ENCODE measurements at regions not wholly inside any gene's neighbourhood (a gene's known extent, or its start where the extent isn't known, plus 50 kb on each side); places are given as distances from the start of the nearest gene placed in this dataset.

DNA sequence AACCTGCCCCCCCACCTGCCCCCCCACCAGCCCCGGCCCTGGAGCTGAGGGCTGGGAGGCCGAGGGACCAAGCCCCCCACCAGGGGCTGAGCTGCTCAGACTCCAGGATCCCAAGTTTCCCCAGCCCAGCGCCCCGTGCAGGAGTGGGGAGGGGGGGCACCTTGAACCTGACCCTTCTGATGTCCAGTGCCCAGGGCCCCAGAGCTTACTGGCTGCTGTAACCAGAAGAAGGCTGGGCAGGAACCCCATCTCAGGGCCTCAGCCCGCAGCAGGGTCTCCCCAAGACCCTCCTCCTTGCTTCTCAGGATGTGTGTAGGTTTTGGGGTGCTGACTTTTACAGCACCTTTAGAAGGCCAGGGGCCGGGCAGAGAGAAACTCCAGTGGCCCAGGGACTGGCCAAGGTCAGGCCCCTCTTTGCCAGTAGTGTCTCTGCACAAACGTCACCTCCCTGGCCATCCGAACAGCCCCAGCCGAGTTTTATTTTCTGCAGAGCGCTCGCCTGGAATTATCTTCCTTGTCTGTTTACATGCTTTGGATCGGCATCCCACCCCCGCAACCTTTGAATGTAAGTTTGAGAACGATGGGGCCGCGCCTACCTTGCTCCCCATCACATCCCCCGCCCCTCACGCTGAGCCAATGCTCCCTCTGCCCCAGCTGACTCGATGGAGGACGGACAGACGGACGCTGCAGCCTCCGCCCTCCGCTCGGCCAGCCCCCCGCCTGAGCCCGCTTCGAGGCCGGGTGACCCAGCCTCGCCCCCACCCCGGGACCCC lies 70.1 kb upstream of the CASZ1 start:
- ATAC-seq (peak; percentile 9), DNase-seq (peak in 1 of 4 donors; percentile 12)
- Histone ChIP-seq H3K27me3 (no peaks in the 10 kb centered on the region), H3K4me3 (no peak overlapping the region), H3K4me1 (peaks cover 12% of the 10 kb centered on the region), H3K36me3 (replicated peaks in 1 of 2; ENCODE audit: insufficient read depth in 1 of 2, low read depth in 2 of 2) (no peaks in the 10 kb centered on the region), H3K9me3 (no peaks in the 10 kb centered on the region), H3K27ac (no peak overlapping the region)
- TF ChIP-seq POLR2A (IDR thresholded peaks at IDR 0.05), result no peak
- TF ChIP-seq, protein P1, sequence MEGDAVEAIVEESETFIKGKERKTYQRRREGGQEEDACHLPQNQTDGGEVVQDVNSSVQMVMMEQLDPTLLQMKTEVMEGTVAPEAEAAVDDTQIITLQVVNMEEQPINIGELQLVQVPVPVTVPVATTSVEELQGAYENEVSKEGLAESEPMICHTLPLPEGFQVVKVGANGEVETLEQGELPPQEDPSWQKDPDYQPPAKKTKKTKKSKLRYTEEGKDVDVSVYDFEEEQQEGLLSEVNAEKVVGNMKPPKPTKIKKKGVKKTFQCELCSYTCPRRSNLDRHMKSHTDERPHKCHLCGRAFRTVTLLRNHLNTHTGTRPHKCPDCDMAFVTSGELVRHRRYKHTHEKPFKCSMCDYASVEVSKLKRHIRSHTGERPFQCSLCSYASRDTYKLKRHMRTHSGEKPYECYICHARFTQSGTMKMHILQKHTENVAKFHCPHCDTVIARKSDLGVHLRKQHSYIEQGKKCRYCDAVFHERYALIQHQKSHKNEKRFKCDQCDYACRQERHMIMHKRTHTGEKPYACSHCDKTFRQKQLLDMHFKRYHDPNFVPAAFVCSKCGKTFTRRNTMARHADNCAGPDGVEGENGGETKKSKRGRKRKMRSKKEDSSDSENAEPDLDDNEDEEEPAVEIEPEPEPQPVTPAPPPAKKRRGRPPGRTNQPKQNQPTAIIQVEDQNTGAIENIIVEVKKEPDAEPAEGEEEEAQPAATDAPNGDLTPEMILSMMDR (IDR thresholded peaks at IDR 0.05), result no peak
- WGBS, 2 donors, result 8 to 17% methylated on average over 13 to 29 of the region's 31 CpGs
- intact Hi-C loops (cut with DNase I), result loop anchor here (5.0 kb wide), 1 partner anchor 179 kb away; no protein-coding TSS in a partner anchor

DNA sequence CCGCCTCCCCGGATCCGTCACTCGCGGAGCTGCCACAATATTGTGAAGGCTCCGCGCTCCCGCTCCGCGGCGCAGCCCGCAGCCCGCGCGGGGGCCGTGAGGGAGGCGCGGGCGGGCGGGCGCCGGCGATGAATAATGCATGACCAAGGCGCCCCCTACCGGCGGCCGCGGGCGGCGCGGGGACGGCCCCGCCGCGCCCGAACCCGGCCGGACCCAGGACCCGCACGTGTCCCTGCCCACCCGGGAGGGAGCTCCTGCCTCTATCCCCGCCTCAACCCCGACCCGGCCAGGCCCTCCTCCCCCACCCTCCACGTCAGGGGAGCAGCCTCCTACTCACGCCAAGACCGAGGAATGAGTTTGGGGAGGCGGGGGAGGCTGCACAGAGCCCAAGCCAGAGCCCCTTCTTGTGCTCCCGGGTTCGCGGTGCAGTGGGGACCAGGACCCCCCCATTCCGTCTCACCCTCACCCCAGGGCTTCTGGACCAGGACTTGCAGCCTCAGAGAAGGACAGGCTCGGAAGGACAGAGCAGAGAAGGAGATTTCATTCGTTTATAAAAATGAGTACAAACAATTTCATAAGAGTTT lies 70.8 kb upstream of the CASZ1 start:
- peak; percentile 45 to 75 (median 60) for DNase-seq
- Histone ChIP-seq H3K9me3 (no peaks in the 10 kb centered on the region), H3K27me3 (no peaks in the 10 kb centered on the region), H3K4me3 (no peak overlapping the region), H3K27ac (no peak overlapping the region), H3K36me3 (replicated peaks in 1 of 2; ENCODE audit: insufficient read depth in 1 of 2, low read depth in 2 of 2) (no peaks in the 10 kb centered on the region), H3K4me1 (peaks cover 12% of the 10 kb centered on the region)
- intact Hi-C loops (cut with DNase I), result loop anchor here (5.0 kb wide), 1 partner anchor 180 kb away; no protein-coding TSS in a partner anchor
- peak; percentile 81 for ATAC-seq
- WGBS, 2 donors, result 2 to 8% methylated on average over 9 to 52 of the region's 54 CpGs
- TF ChIP-seq POLR2A (IDR thresholded peaks at IDR 0.05), result no peak
- TF ChIP-seq, protein P1 (IDR thresholded peaks at IDR 0.05), result peak in 6 of 7 experiments; percentile 20 to 98 (median 89)

DNA sequence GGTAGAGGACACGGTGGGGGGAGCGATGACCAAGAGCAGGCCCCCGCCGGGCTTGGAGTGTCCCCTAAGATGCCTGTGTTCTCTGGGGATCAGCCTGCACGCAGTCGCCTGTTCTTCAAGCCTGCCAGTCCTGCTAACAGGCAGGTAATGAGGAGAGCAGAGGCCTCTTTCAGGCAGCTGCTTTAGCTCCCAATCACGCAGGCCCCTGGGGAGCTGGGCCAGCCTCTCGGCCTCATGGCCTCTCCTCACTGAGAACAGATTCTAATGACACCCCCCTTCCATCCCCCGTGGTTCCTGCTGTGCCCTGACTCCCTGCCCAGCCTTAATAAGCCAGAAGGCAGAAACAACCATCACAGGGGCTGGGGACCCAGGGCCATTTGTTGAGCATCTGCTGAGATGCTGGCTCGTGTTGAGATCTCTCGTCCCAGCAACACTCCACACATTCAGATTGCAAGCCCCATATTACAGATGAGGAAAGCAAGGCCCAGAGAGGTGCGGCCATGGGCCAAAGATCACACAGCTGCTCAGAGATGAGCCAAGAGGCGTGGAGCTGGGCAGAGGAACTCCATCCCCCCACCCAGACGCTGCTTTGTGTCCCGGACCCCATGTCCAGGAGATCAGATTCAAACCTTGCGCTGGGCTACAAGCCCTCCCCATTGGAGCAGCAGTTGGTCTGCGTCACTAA lies 71.6 kb upstream of the CASZ1 start:
- no peaks in the 10 kb centered on the region for H3K27me3 ChIP-seq
- TF ChIP-seq, protein P1 (IDR thresholded peaks at IDR 0.05), result no peak
- TF ChIP-seq POLR2A (IDR thresholded peaks at IDR 0.05), result no peak
- no peaks in the 10 kb centered on the region for H3K36me3 ChIP-seq (replicated peaks in 1 of 2; ENCODE audit: insufficient read depth in 1 of 2, low read depth in 2 of 2)
- ATAC-seq (no peak), DNase-seq (no peak)
- intact Hi-C loops (cut with DNase I), result loop anchor here (5.0 kb wide), 1 partner anchor 181 kb away; no protein-coding TSS in a partner anchor
- H3K27ac ChIP-seq, result no peak overlapping the region
- no peak overlapping the region for H3K4me3 ChIP-seq
- H3K4me1 ChIP-seq, result peaks cover 12% of the 10 kb centered on the region
- 66 to 67% methylated on average over 17 of the region's 17 CpGs for WGBS, 2 donors
- H3K9me3 ChIP-seq, result no peaks in the 10 kb centered on the region

DNA sequence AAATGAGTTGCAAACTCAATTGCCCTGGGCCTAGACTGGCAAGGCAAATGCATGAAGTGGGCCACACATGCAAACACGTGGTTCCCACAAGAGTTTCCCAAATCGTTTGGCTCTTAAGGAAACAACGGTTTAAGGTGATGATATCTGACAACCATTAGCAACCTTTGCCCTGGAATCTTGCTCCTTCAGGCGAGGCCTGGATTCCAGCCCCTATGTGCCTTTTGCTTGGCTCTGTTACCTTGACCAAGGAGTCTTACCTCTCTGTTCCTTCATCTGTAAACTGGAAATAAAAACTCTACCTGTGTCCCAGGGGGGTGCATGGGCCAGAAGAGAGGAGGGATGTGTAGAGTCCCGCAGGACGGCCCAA lies 72.1 kb upstream of the CASZ1 start:
- ATAC-seq (no peak), DNase-seq (no peak)
- no peaks in the 10 kb centered on the region for H3K36me3 ChIP-seq (replicated peaks in 1 of 2; ENCODE audit: insufficient read depth in 1 of 2, low read depth in 2 of 2)
- H3K27me3 ChIP-seq, result no peaks in the 10 kb centered on the region
- H3K4me1 ChIP-seq, result peaks cover 12% of the 10 kb centered on the region
- no peak overlapping the region for H3K4me3 ChIP-seq
- no peaks in the 10 kb centered on the region for H3K9me3 ChIP-seq
- TF ChIP-seq, protein P1 (IDR thresholded peaks at IDR 0.05), result no peak
- TF ChIP-seq POLR2A (IDR thresholded peaks at IDR 0.05), result no peak
- 56 to 57% methylated on average over 6 of the region's 6 CpGs for WGBS, 2 donors
- H3K27ac ChIP-seq, result no peak overlapping the region
- intact Hi-C loops (cut with DNase I), result loop anchor here (5.0 kb wide), 1 partner anchor 181 kb away; no protein-coding TSS in a partner anchor

Data from body of pancreas (tissue), 4 donors.